ENCODE measurements at regions not wholly inside any gene's neighbourhood (a gene's known extent, or its start where the extent isn't known, plus 50 kb on each side); places are given as distances from the start of the nearest gene placed in this dataset.

DNA sequence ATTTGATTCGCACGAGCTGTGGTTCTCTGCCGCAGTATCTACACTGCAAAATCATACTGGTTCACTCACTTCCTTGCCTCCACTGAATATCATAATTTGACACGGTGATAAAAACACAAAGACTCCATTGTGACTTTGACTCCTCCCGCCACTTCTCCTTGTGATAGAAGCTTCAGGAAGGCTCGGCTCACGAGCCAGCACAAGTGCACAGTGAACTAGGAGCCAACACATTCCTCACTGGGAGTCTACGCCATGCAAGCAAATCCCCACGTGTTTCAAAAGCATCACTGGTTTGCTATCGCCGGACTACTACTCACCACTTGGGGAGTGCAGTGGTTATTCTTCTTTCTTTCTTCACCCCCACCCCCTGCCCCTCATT, 293.3 kb upstream of the PARD3B start (continued):
- TF ChIP-seq, protein P1, sequence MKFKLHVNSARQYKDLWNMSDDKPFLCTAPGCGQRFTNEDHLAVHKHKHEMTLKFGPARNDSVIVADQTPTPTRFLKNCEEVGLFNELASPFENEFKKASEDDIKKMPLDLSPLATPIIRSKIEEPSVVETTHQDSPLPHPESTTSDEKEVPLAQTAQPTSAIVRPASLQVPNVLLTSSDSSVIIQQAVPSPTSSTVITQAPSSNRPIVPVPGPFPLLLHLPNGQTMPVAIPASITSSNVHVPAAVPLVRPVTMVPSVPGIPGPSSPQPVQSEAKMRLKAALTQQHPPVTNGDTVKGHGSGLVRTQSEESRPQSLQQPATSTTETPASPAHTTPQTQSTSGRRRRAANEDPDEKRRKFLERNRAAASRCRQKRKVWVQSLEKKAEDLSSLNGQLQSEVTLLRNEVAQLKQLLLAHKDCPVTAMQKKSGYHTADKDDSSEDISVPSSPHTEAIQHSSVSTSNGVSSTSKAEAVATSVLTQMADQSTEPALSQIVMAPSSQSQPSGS (CRISPR knock-in tag; IDR thresholded peaks at IDR 0.05), result no peak
- TF ChIP-seq MTF2 (CRISPR knock-in tag; IDR thresholded peaks at IDR 0.05; ENCODE audit: borderline replicate concordance) (no peak), FOXC1 (CRISPR knock-in tag; IDR thresholded peaks at IDR 0.05; ENCODE audit: borderline replicate concordance) (no peak)
- TF ChIP-seq, protein P2, sequence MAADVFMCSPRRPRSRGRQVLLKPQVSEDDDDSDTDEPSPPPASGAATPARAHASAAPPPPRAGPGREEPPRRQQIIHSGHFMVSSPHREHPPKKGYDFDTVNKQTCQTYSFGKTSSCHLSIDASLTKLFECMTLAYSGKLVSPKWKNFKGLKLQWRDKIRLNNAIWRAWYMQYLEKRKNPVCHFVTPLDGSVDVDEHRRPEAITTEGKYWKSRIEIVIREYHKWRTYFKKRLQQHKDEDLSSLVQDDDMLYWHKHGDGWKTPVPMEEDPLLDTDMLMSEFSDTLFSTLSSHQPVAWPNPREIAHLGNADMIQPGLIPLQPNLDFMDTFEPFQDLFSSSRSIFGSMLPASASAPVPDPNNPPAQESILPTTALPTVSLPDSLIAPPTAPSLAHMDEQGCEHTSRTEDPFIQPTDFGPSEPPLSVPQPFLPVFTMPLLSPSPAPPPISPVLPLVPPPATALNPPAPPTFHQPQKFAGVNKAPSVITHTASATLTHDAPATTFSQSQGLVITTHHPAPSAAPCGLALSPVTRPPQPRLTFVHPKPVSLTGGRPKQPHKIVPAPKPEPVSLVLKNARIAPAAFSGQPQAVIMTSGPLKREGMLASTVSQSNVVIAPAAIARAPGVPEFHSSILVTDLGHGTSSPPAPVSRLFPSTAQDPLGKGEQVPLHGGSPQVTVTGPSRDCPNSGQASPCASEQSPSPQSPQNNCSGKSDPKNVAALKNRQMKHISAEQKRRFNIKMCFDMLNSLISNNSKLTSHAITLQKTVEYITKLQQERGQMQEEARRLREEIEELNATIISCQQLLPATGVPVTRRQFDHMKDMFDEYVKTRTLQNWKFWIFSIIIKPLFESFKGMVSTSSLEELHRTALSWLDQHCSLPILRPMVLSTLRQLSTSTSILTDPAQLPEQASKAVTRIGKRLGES (CRISPR knock-in tag; IDR thresholded peaks at IDR 0.05; ENCODE audit: borderline replicate concordance), result no peak

DNA sequence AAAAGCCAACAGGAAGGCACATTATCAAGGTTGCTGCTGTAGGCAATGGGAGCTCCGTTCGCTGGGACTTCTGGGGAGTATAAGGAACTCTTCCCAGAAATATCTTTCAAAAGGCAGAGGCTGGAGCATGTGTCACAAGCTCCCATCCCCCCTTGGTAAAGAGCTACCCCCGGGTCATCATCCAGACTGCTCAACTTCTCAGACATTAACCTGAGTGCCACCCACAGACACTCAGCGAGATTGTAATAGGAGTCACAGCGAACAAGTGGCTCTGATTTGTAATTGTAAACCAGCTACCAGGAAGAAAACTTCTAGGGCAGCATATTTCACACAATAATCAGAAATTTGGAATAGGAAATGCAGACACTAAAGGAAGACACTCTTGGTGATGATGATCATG, 290.2 kb upstream of the PARD3B start:
- H3K4me3 ChIP-seq (replicated peaks in 1 of 3; ENCODE audit: insufficient read depth in 1 of 3, low read depth in 2 of 3, low read length in 3 of 3), result no peak overlapping the region
- H3K27me3 ChIP-seq (ENCODE audit: control insufficient read depth in 1 of 2, insufficient read depth in 2 of 2, low read length in 2 of 2), result no peaks in the 10 kb centered on the region
- intact Hi-C loops (cut with micrococcal nuclease; ENCODE audit: unreplicated experiment) (no loop called here), in situ Hi-C loops (cut with HindIII; ENCODE audit: extremely low pct_ligation_motif_present, low pct_unique_long_range_greater_than_20kb) (no loop called here)
- no peak overlapping the region for H3K4me2 ChIP-seq (ENCODE audit: low read depth, low read length)
- 24% methylated on average over 5 of the region's 5 CpGs for WGBS (ENCODE audit: low lambda C conversion rate)
- H2AFZ ChIP-seq (ENCODE audit: low read length), result no peak overlapping the region
- no peak overlapping the region for H3K27ac ChIP-seq (ENCODE audit: extremely low read length, insufficient read depth, low read length)
- FAIRE-seq, result no peak
- no peaks in the 10 kb centered on the region for H4K20me1 ChIP-seq (ENCODE audit: insufficient read depth, low read length)
- no peak for ATAC-seq
- H3K9ac ChIP-seq (ENCODE audit: insufficient read depth, low read depth, low read length), result no peak overlapping the region
- TF ChIP-seq ZNF326 (CRISPR knock-in tag; IDR thresholded peaks at IDR 0.05; ENCODE audit: borderline replicate concordance), result no peak
- no peak for TF ChIP-seq RCOR2 (CRISPR knock-in tag; IDR thresholded peaks at IDR 0.05)
- TF ChIP-seq SIX1 (CRISPR knock-in tag; IDR thresholded peaks at IDR 0.05; ENCODE audit: borderline replicate concordance), result no peak
- TF ChIP-seq GTF3A (CRISPR knock-in tag; conservative IDR thresholded peaks at IDR 0.05), result no peak
- no peak for DNase-seq (ENCODE audit: low spot score)
- POLR2A ChIA-PET, result no interaction called here
- BruUV-seq (replicated peaks), result no TSS peak
- H3K9me3 ChIP-seq (ENCODE audit: low read length), result no peaks in the 10 kb centered on the region
- H3K4me1 ChIP-seq (ENCODE audit: insufficient read depth, low read length), result no peaks in the 10 kb centered on the region
- no peaks in the 10 kb centered on the region for H3K36me3 ChIP-seq (replicated peaks in 1 of 2; ENCODE audit: control insufficient read depth in 1 of 2, insufficient read depth in 2 of 2, low read length in 2 of 2)
- CTCF ChIA-PET (ENCODE audit: low intra/inter-chr PET ratio, low total read pairs), result no interaction called here
- no peaks in the 10 kb centered on the region for H3K79me2 ChIP-seq (ENCODE audit: insufficient read depth, low read length)
